ENCODE measurements at regions not wholly inside any gene's neighbourhood (a gene's known extent, or its start where the extent isn't known, plus 50 kb on each side); places are given as distances from the start of the nearest gene placed in this dataset.

- H3K4me3 Mint-ChIP-seq = no peak overlapping the region
- no peak overlapping the region for H3K27ac Mint-ChIP-seq
- H3K4me1 Mint-ChIP-seq (ENCODE audit: low read depth) = no peaks in the 10 kb centered on the region
- no peaks in the 10 kb centered on the region for H3K36me3 Mint-ChIP-seq (ENCODE audit: low read depth)
- H3K9me3 Mint-ChIP-seq = no peaks in the 10 kb centered on the region
- H3K27me3 Mint-ChIP-seq (ENCODE audit: low read depth) = no peaks in the 10 kb centered on the region
Measured at GRCh38 chr11:116415095-116415494, 357.7 kb downstream of the BUD13 start.

- Mint-ChIP-seq H3K4me1 (ENCODE audit: low read depth) (no peaks in the 10 kb centered on the region), H3K27ac (no peak overlapping the region), H3K4me3 (no peak overlapping the region), H3K27me3 (ENCODE audit: low read depth) (no peaks in the 10 kb centered on the region), H3K9me3 (no peaks in the 10 kb centered on the region), H3K36me3 (ENCODE audit: low read depth) (no peaks in the 10 kb centered on the region)
Measured at GRCh38 chr11:116414357-116414880, 358.4 kb downstream of the BUD13 start.

- Mint-ChIP-seq H3K27me3 (ENCODE audit: low read depth) (no peaks in the 10 kb centered on the region), H3K4me3 (no peak overlapping the region), H3K9me3 (no peaks in the 10 kb centered on the region), H3K27ac (no peak overlapping the region), H3K36me3 (ENCODE audit: low read depth) (no peaks in the 10 kb centered on the region), H3K4me1 (ENCODE audit: low read depth) (no peaks in the 10 kb centered on the region)
Measured at GRCh38 chr11:116413301-116414242, 359.2 kb downstream of the BUD13 start.

GRCh38 chr11:116412118-116412889, 360.5 kb downstream of the BUD13 start:
- H3K4me3 Mint-ChIP-seq = no peak overlapping the region
- H3K27ac Mint-ChIP-seq = no peak overlapping the region
- H3K36me3 Mint-ChIP-seq (ENCODE audit: low read depth) = no peaks in the 10 kb centered on the region
- H3K27me3 Mint-ChIP-seq (ENCODE audit: low read depth) = no peaks in the 10 kb centered on the region
- no peaks in the 10 kb centered on the region for H3K9me3 Mint-ChIP-seq
- H3K4me1 Mint-ChIP-seq (ENCODE audit: low read depth) = no peaks in the 10 kb centered on the region

GRCh38 chr11:116409238-116409637, 363.5 kb downstream of the BUD13 start:
- H3K4me3 Mint-ChIP-seq = no peak overlapping the region
- H3K9me3 Mint-ChIP-seq = no peaks in the 10 kb centered on the region
- no peaks in the 10 kb centered on the region for H3K36me3 Mint-ChIP-seq (ENCODE audit: low read depth)
- H3K4me1 Mint-ChIP-seq (ENCODE audit: low read depth) = no peaks in the 10 kb centered on the region
- no peaks in the 10 kb centered on the region for H3K27me3 Mint-ChIP-seq (ENCODE audit: low read depth)
- H3K27ac Mint-ChIP-seq = no peak overlapping the region

GRCh38 chr11:116406042-116406441, 366.7 kb downstream of the BUD13 start:
- H3K27me3 Mint-ChIP-seq (ENCODE audit: low read depth) = no peaks in the 10 kb centered on the region
- no peak overlapping the region for H3K4me3 Mint-ChIP-seq
- no peaks in the 10 kb centered on the region for H3K4me1 Mint-ChIP-seq (ENCODE audit: low read depth)
- H3K27ac Mint-ChIP-seq = no peak overlapping the region
- H3K9me3 Mint-ChIP-seq = no peaks in the 10 kb centered on the region
- no peaks in the 10 kb centered on the region for H3K36me3 Mint-ChIP-seq (ENCODE audit: low read depth)

GRCh38 chr11:116404462-116404798, 368.4 kb downstream of the BUD13 start:
- Mint-ChIP-seq H3K4me1 (ENCODE audit: low read depth) (no peaks in the 10 kb centered on the region), H3K9me3 (no peaks in the 10 kb centered on the region), H3K4me3 (no peak overlapping the region), H3K27ac (no peak overlapping the region), H3K27me3 (ENCODE audit: low read depth) (no peaks in the 10 kb centered on the region), H3K36me3 (ENCODE audit: low read depth) (no peaks in the 10 kb centered on the region)

DNA sequence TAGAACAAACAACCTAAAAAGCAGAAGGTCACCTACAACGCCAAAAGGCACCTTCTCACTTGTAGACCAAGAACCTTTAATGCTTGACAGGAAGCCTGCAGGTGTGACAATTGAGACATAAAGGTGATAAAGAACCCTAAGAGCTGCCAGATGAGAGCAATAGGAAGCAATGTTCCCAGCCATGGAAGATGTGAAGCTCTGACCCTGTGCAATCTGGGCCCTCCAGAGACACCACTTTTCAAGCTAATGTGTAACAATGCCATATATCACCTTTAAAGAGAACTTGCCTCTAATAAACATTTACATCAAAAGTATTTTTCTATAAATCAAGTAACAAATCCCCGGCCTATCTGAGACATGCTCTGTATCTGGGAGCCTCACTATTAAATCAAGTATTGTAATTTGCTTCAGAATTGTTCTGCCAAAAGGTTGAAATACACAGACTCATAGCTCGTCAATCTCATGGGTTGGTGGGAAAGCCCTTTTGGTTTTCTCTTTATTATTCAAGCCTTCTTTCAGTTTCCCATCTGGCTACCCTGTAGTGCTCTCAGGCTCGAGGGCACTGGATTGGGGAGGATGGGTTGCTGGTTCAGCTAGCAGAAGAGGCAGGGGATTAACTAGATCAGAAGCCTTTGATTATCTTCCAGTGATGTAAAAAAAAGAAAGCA, 368.9 kb downstream of the BUD13 start:
- Mint-ChIP-seq H3K36me3 (ENCODE audit: low read depth) (no peaks in the 10 kb centered on the region), H3K4me1 (ENCODE audit: low read depth) (no peaks in the 10 kb centered on the region), H3K4me3 (no peak overlapping the region), H3K9me3 (no peaks in the 10 kb centered on the region), H3K27me3 (ENCODE audit: low read depth) (no peaks in the 10 kb centered on the region), H3K27ac (no peak overlapping the region)

DNA sequence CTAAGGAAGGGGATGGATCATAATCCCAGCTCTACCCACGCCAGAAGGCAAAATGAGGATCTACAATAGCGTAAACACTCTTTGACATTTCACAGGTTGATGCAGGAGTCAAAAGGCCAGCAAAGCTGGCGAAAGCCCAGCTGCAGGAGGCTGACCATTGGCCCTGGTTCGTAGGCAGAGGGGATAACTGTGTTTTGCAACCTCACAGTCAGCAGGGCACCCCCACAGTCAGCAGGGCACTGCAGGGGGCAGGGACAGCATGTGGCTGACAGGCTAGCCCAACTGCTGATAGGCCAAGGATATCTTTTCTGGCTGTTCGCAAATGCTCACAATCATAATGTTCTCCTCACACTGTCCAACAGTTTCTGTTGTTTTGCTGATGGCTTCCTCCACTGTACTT, 372.7 kb downstream of the BUD13 start:
- Mint-ChIP-seq H3K4me1 (ENCODE audit: low read depth) (no peaks in the 10 kb centered on the region), H3K27me3 (ENCODE audit: low read depth) (no peaks in the 10 kb centered on the region), H3K9me3 (no peaks in the 10 kb centered on the region), H3K36me3 (ENCODE audit: low read depth) (no peaks in the 10 kb centered on the region), H3K27ac (no peak overlapping the region), H3K4me3 (no peak overlapping the region)

DNA sequence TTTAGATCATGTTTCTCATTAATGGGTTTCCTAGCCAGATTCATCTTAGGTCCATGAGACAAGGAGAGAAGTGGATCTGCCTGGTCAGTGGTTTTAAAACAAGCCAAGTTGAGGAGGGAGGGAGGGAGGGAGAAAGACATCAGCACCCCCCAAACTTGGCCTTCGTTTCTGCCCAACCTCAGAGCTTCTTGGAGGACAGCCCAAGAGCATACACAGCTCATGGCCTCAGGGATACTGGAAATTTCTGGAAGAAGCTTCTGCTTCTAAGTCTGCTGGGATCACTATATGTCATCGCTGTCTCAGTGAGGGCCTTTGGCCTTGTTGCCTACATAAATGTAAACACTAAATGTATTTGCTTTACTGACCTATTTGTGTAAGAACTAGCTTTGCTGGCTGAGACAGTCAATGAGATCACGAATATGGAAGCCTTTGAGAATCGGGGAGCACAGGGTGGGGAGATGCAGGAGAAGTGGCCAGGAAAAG, 375.1 kb downstream of the BUD13 start:
- Mint-ChIP-seq H3K4me3 (no peak overlapping the region), H3K27me3 (ENCODE audit: low read depth) (no peaks in the 10 kb centered on the region), H3K27ac (no peak overlapping the region), H3K36me3 (ENCODE audit: low read depth) (no peaks in the 10 kb centered on the region), H3K9me3 (no peaks in the 10 kb centered on the region), H3K4me1 (ENCODE audit: low read depth) (no peaks in the 10 kb centered on the region)

DNA sequence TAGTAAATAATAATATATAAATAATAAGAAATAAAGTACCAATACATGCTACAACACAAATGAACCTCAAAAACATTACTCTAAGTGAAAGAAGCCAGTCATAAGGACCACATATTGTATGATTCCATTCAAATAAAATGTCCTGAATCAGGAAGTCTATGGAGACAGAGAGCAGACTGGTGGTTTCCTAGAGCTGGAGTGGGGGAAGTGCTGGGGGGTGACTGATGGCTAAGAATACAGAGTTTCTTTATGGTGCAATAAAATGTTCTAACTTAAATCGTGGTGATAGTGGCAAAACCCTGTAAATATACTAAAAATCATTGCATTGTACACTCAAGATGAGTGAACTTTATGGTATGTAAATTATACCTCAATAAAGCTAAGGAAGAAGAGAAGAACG, 376.5 kb downstream of the BUD13 start:
- Mint-ChIP-seq H3K27me3 (ENCODE audit: low read depth) (no peaks in the 10 kb centered on the region), H3K9me3 (no peaks in the 10 kb centered on the region), H3K36me3 (ENCODE audit: low read depth) (no peaks in the 10 kb centered on the region), H3K4me1 (ENCODE audit: low read depth) (no peaks in the 10 kb centered on the region), H3K4me3 (no peak overlapping the region), H3K27ac (no peak overlapping the region)

- Mint-ChIP-seq H3K4me1 (ENCODE audit: low read depth) (no peaks in the 10 kb centered on the region), H3K36me3 (ENCODE audit: low read depth) (no peaks in the 10 kb centered on the region), H3K27me3 (ENCODE audit: low read depth) (no peaks in the 10 kb centered on the region), H3K27ac (no peak overlapping the region), H3K9me3 (no peaks in the 10 kb centered on the region), H3K4me3 (no peak overlapping the region)
Measured at GRCh38 chr11:116394022-116394421, 378.8 kb downstream of the BUD13 start.

- no peak overlapping the region for H3K27ac Mint-ChIP-seq
- no peaks in the 10 kb centered on the region for H3K27me3 Mint-ChIP-seq (ENCODE audit: low read depth)
- no peaks in the 10 kb centered on the region for H3K4me1 Mint-ChIP-seq (ENCODE audit: low read depth)
- no peaks in the 10 kb centered on the region for H3K36me3 Mint-ChIP-seq (ENCODE audit: low read depth)
- H3K9me3 Mint-ChIP-seq = no peaks in the 10 kb centered on the region
- no peak overlapping the region for H3K4me3 Mint-ChIP-seq
Measured at GRCh38 chr11:116390963-116391362, 381.8 kb downstream of the BUD13 start.

DNA sequence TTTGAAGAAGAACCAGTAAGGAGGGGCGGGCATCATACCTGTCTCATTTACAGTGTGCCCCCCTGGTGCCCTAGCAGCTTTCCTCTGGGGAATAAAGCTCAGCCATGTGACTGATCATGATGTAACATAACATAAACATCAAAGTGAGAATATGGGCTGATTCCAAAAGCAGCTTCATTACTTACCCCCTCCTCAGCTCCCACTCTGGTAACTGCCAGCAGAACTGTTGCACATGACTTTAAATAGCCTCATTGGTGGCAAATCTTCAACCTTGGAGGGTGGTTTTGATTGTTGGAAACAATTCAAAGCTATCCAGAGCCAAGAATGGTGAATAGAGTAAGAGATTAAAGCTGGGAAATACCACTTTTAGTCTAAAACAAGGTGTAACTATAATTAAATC, 384.6 kb downstream of the BUD13 start:
- Mint-ChIP-seq H3K9me3 (no peaks in the 10 kb centered on the region), H3K27ac (no peak overlapping the region), H3K36me3 (ENCODE audit: low read depth) (no peaks in the 10 kb centered on the region), H3K4me1 (ENCODE audit: low read depth) (no peaks in the 10 kb centered on the region), H3K27me3 (ENCODE audit: low read depth) (no peaks in the 10 kb centered on the region), H3K4me3 (no peak overlapping the region)
